DMS79 treated with DMSO at 0.1 percent for 48 hours (cell line): ENCODE measurements at regions not wholly inside any gene's neighbourhood (a gene's known extent, or its start where the extent isn't known, plus 50 kb on each side); places are given as distances from the start of the nearest gene placed in this dataset.
"Not testable (repeated sequence)": the region's sequence is repeated elsewhere in the genome, so short reads cannot be mapped to it uniquely, and the experiment has no call there.

Experiments
- DNase-seq: peaks from one replicate; lab custom pipeline; 2025; lab: John Stamatoyannopoulos, UW

DNA sequence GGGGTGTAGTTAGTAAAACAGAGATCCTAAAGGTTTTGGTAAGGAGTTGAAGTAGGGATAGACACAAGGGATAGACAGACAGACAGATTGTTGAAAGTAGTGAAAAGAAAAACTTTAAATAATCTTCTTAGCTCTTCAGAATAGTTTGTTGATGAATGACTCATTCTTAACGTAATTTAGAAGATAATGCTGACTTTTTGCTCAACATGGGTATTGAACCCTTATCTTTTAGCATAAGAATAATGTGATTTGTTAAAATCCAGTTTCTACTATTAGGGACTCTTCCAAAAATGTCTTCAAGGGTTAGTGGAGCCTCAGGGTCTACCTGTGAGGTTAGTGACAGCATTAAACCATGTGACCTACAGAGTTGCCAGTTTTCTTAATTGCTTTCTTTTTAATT is 411.2 kb downstream of the ETV1 start:
- no peak for DNase-seq

DNA sequence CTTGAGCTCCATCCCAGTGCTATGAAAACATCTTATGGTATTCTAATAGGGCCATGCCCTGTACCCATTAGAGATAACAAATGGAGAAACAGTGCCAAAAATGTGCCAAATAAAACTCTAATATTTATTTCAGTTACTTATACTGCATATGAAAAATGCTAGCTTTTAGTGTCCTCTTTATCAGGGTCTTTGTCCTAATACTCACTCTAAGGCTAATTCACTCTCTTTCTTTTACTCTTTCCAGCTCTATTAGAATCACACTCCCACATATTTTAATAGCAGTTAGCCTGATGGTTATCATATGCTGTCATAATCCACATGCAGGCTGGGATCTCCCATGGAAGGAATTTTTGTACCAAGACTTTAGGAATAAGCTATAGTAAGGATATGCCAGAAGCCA is 408.4 kb downstream of the ETV1 start:
- DNase-seq, result no peak

DNA sequence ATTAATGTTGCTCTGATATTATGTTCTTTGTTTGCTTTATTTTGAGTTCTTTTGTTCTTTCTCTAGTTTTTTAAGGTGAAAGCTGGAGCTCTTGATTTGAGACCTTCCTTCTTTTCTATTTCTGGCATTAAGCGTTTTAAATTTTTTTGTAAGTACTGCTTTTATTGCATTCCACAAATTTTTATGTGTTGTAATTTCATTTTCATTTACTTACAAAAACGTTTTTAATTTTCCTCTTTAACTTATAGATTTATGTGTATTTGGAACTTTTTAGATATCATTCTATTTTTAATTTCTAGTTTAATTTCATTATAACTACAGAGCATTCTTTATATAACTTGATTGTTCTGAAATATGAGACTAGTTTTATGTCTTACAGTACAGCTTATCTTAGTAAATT is 395.6 kb downstream of the ETV1 start:
- DNase-seq, result no peak

DNA sequence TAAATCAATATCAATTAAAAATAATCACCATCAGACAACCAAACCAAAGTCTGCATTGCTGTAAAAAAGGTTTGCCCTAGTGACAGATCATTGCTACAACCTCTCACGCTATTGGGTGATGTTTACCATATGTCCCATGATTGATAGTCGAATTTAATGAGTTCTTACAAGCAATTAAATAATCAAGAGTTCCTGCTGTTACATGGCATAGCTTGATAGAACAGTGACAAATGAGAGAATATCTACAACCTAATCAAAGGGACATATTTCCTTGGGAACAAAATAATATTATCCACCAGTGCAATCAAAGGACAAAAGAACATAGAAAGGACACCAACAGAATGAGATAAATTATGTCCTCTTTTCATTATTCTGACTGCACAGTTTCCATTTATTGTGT is 387.4 kb downstream of the ETV1 start:
- DNase-seq, result no peak

DNA sequence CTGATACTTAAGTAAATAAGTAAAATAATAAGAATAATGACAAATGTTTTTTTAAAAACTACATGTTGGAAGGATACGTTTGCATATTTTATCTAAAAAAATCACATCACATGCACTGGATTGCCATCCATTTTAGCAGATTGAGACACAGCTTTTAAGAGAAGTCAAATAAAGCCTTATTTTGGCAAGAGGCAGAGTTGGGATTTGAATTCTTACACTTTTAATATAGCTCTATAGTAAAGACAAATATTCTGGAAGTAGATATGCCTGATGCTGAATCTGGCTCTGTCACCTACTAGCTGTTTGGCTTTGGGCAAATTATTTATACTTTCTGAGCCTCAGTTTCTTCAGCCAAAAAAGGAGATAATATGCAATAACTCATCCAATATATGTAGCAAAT is 386.4 kb downstream of the ETV1 start:
- DNase-seq, result no peak

DNA sequence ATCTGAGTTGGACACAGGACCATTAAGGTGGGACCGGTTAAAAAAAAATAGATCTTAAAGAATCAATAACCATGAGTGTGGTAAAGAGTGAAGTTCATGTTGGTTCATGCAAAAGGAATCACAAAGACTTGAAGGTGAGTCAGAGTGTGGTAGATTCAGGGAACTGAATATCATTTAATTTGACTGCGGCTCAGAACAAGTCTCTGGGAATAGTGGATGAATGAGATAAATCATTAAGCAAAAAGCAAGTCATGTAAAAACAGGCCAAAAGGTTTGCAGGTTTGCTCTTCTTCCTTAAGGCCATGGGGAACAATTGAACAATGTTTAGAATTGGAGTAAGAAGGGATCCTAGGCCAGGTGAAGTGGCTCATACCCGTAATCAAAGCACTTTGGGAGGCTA is 385.8 kb downstream of the ETV1 start:
- no peak for DNase-seq

DNA sequence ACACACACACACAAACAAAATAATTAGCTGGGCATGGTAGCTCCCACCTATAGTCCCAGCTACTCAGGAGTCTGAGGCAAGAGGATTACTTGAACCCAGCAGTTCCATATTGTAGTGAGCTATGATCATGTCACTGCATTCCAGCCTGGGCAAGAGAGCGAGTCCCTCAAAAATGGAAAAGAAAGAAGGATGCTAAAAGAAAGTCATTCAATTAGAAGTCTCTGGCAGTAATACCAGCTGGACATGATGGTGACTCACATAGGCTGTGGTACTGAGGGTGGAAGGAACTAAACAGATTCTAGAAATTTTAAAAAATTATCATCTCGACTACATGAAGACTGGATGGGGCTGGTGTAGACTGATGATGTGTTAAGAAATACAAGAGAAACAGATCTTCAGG is 385.3 kb downstream of the ETV1 start:
- DNase-seq, result no peak

DNA sequence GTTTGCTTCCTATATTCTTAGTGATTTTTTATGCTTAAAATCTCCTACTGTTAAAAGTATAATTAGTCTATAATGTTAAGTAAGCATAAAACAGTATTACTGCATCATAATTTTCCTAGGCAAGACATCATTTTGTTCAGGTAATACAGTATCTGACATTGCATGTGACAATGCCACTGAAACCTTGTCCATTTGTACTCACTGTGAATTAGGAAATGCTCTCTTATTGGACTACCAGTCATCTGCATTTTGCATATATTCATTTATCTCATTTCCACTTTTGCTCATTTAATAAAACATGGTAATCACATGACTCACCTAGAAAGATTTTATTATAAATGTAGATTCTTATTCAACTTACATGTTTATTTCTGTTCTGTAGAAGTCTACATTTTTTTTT is 379.1 kb downstream of the ETV1 start:
- no peak for DNase-seq

DNA sequence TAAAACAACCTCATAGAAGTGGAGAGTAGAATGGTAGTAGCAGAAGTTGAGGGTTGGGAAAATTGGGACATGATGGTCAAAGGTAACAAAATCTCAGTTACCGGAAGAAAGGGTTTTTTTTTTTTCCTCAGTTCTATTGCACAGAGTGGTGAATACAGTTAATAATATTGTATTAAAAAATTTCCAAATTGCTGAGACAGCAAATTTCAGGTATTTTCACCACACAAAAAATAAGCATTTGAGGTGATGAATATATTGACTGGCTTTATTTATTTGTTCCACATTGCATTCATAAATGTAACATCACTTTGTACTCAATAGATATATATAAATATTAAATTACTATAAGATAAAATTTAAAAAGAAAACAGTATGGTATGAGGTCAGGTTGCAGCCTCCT is 373.8 kb downstream of the ETV1 start:
- DNase-seq, result no peak

DNA sequence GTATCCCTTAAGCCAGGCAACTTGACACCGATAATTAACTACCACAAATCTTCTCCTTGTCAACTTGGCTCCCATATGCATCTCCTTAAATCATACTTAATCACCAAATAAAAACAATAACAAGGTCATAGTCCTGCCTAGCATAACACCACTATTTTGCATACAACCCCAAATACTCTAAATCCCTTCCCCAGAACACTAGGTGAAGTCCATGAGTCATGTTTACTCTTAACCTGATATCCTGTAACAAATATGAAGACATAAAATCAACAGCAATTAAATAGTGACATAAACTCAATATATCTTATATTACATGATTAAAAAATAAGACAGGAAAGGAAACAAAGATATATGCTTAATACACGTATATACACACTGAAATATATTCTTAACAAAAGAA is 362.0 kb downstream of the ETV1 start:
- no peak for DNase-seq

DNA sequence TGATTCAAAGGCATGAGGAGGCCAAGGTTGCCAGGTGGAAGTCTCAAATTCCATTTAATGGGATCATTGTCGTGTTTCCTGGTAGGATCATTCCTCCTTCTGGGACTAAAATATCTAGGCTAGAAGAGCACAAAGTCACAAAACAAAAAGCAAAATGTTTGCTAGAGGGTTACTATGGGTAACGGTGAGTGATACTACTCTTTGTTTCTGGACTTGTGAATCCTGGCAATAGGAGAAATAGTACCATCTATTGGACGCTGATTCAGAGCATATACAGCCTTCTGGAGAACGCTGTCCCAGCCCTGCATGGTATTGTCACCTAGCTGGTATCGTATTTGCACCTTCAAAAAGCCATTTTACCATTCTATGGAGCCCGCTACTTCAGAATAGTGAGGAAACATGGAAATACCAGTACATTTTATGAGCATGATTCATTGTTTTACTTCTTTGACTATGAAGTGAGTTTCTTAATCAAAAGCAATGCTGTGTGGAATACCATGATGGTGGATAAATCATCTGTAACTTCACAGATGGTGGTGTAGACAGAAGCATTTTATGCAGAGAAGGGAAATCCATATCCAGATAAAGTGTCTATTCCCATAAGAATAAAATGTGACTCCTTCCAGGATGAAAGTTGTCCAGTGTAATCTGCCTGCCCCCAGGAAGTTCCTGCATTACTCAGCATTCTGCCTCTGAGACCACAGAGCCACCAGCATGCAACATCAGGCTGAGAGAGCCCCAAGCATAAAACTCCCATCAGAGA is 361.0 kb downstream of the ETV1 start:
- no peak for DNase-seq

DNA sequence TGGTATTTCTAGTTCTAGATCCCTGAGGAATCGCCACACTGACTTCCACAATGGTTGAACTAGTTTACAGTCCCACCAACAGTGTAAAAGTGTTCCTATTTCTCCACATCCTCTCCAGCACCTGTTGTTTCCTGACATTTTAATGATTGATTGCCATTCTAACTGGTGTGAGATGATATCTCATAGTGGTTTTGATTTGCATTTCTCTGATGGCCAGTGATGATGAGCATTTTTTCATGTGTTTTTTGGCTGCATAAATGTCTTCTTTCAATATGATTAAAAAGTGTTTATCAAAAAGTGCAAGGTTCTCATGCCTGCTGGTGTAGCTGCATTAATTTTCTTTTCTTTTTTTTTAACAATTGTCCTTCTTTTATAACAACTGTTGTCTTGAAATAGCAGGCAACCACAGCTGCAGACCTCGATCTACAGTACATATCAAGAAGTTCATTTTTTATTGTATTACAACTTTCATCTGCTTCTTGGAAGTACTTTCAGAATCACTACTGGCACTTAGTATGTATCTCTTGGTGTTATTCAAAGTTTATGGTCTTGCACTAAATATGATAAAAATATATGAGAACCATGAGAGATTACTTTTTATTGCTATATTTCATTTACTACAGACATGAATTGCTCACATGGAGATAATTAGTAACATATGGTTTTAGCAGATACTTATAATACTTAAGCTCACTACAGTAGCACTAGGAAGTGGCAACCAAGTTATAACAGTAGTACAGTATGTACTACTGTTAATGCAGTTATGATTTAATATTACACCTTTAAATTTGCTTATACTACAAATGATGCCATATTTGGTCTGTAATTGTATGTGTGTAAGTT is 358.0 kb downstream of the ETV1 start:
- DNase-seq, result not testable (repeated sequence)

DNA sequence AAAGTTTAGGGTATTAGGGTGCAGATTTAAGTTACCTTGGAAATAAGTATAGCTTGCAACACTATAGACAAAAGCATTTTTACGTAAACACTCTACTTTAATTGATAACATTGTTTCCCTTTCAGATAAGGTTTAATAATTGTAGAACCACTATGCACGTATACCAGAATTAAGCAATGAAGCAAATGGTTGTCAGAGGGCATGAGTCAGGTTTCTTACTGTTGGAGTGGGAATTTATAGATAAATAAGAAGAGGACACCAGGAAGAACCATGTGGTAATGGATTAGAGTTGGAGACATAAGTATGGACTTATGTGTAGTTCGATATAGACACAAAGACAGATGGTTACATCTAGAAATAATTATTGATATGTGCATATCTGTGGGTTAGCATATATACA is 355.6 kb downstream of the ETV1 start:
- DNase-seq, result no peak

DNA sequence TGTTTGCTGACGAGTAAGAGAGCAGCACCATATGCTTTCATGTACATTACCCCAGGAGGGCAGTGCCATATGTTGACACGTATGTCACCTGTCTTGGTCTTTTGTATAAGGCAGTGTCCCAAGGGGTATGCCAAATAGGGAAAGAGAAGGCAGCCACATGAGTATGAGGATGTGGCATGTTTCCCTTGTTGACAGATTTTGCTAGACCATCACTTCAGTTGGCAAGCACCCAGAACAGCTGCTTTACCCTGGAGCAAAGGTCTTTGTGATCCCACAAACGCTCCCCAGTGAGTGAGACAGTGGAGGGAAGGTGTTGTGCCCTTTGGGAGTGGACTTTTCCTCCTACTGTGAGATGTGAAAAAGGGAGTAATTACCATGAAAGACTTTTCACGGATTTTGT is 350.1 kb downstream of the ETV1 start:
- no peak for DNase-seq

DNA sequence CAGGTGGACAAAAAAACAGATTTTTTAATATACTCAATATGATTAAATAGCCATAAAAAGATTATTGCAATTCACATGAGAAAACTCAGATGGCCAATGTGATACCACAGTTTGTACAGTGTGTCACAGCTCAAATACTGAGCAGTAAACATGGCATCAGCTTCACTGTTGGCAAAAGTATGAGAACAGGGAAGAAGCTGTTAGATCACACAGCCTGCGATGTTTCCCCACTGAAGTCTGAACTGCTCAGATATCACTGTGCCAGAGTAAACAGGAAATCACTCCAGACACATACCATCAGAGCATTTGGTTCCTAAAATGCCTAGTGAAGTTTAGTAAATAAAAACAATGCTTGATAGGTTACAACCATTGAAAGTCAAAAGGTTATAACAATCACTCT is 347.8 kb downstream of the ETV1 start:
- DNase-seq, result no peak

DNA sequence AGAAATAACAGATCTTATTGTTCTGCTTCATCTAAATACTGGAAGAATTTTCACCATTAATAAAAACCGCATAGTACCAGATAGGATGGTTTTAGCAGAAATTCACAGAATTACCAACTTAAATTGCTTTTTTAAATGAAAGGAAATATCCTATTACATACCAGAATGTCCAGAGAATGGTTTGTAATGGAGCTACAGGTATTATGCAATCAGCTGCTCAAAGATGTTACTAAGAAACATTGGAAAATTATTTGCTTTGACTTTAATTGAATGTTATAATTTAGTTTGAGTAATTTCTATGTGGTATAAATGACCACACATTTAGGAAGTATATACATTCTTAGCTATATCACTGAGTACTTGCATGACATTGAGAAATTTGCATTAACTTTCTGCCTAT is 338.3 kb downstream of the ETV1 start:
- DNase-seq, result no peak

DNA sequence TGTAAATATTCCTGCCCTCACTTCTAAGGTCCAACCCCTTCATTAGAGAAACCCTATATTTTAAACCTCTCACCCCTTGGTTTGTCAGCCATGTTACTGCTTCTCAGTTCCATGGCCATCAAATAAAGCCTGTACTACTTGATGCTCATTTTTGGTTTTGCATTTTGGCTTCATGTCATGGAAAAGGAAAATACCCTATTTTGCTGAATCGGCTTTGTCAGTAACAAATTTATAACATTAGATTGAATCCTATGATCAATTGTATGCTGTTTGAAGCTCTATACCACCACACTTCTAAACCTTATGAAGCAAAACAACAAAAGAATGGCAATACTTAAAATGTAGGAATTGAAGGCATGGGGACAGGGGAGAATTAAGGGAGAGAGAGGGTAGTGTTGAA is 333.1 kb downstream of the ETV1 start:
- DNase-seq, result no peak

DNA sequence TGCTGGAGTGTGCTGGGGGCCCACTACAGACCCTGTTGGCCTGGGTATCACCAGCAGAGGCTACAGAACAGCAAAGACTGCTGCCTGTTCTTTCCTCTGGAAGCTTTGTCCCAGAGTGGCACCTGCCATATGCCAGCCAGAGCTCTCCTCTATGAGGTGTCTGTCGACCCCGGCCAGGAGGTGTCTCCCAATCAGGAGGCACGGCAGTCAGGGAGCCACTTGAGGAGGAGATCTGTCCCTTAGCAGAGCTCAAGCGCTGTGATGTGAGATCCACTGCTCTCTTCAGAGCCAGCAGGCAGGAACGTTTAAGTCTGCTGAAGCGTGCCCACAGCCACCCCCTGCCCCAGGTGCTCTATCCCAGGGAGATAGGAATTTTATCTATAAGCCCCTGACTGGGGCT is 316.2 kb downstream of the ETV1 start:
- DNase-seq, result no peak

DNA sequence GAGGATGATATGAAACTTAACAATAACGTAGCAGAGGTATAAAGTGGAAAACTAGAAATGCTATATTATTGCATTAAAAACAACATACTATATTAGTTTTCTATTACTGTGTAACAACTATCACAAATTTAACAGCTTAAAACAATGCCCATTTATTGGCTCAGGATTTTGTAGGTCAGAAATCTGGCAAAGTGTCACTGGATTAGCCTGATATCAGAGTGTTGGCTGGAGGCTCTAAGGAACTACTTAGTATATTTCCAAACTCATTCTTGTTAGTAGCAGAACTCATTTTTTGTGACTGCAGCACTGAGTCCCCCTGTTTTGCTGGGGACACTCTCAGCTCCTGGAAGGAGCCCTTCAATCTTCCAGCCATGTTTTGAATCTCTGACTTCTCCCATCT is 306.8 kb downstream of the ETV1 start:
- no peak for DNase-seq

DNA sequence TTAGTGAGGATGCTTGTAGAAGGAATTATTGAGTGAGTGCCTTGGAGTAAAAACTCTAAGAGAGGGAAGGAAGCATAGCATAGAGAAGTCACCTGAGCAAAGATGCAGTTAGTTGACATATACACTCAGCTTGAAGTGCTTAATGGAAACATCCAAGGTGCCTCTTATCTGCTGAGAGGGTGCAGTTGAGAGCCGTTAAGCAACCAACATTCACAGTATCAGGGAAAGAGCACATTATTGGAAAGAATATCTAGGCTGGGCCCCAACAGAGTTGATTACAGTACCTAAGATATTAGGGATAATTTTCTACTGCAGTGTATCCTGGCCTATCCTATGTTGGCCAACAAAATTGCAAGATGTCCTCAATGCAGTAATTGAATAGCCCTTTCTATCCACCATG is 302.0 kb downstream of the ETV1 start:
- DNase-seq, result peak; percentile 46

DNA sequence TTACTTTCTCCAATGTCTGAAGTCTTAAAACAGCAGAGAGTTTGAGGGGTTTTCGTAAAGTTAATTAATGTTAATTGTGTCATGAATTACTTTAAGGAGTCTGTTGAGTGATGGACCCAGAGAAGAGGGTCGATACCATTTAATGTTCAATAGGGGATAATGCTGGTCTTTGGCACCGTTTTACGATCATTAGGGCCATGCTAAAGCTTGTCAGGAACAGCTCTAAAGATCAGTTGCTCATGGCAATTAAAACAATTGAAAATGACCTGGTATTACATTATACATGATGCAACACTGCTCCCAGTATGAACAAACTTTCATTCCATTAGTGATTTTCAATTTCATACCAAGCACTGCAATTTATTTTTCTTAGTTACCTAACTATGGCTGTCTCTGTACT is 296.9 kb downstream of the ETV1 start:
- DNase-seq, result no peak

DNA sequence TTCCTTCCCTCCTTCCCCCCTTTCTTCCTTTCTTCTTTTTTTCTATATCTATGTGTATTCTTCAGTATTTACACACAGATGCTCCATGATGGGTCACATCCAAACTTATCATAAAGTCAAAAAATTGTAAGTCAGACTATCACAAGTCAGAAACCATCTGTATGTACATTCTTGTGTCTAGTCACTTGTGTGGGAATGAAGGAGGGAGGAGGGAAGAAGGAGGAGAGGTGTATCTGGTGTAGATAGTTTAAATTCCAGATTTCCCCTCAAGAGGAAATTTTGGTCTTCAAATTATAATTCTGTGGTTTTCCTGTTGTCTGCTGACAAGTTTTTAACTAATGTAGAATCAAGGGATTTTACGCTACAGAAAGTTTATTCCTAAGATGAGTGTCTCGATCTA is 287.2 kb downstream of the ETV1 start:
- DNase-seq, result no peak

DNA sequence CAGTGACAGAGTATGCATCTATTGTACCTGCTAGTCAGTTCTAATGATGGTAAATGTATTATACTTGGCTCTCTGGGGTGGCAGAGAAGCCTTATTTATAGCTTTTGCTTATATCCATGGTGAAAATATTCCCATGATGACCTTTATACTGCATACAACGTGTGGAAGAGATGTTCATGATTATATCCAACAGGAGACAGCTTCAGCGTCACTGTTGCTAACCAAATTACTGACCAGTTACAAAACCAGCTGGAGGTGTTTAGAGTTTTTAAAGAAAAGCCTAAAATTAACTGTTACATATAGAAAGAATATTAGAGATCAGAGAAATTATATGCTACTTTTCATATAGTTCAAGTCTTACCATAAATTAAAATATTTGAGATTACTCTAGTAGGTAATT is 280.8 kb downstream of the ETV1 start:
- DNase-seq, result no peak

DNA sequence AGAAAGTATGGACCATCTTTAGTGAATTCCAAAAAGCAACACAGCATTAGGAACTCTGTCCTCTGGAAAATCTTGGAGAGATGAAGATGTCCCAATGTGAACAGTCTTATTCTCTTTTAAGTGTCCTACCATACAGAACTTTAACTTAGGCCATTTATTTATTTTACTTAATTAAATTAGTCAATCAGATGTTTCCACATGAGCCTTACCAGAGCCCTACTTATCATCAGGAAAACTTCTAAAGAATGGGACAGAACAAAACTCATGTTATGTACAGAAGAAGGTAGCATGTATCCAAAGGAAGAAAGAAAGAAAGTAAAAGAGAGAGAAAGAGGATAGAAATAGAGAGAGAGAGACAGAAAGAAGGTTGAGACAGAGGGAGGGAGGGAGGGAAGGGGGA is 276.4 kb downstream of the ETV1 start:
- DNase-seq, result no peak
